GM12878 (cell line): ENCODE measurements at regions not wholly inside any gene's neighbourhood (a gene's known extent, or its start where the extent isn't known, plus 50 kb on each side); places are given as distances from the start of the nearest gene placed in this dataset.

Source experiments
- ATAC-seq: fragments of 200-7000 bp; cut with Tn5 transposase; 3 replicates; pipeline ENCODE4 v1.9.1; 2020; ENCODE audit warnings: mild to moderate bottlenecking, moderate library complexity
- BruUV-seq: library from RNA; stranded (reverse); fragments of 400-500 nt; replicated peaks from 2 replicates; lab custom pipeline; 2021; lab: Mats Ljungman, UMichigan
- CTCF ChIA-PET: fragments of 300-600 bp; sonication (Branson Sonifier 250); formaldehyde crosslinking; extraction: SDS; loops from one replicate; lab custom pipeline; 2021; ENCODE audit warnings: inconsistent platforms; lab: Yijun Ruan, JAX
- POLR2A ChIA-PET: fragments of 350-600 bp; formaldehyde crosslinking; extraction: SDS; loops from one replicate; lab custom pipeline; 2021; ENCODE audit warnings: inconsistent platforms; lab: Charles Lee
- RAD21 ChIA-PET: fragments of 300-600 bp; sonication (Branson Sonifier 250); formaldehyde crosslinking; loops from one replicate; lab custom pipeline; 2023; ENCODE audit warnings: antibody characterized with exemption; ENCODE audit not compliant: unreplicated experiment; lab: Charles Lee
- SMC1A ChIA-PET: fragments of 300-600 bp; sonication (Branson Sonifier 250); formaldehyde crosslinking; loops from one replicate; lab custom pipeline; 2023; ENCODE audit not compliant: unreplicated experiment, uncharacterized antibody; lab: Charles Lee
- DNase-seq: peaks from one replicate; pipeline ENCODE4 v3.0.0-alpha.2; 2011; ENCODE audit warnings: low read depth, low spot score
- FAIRE-seq: peaks from 3 replicates; lab custom pipeline; 2011; peaks lifted over from hg19 to GRCh38; lab: Jason Lieb, UNC
- H2AFZ ChIP-seq: 2 replicates; pipeline ENCODE4 v1.6.0; 2011; ENCODE audit warnings: low read depth, low read length, control low read depth; ENCODE audit not compliant: control insufficient read depth
- H3K27ac ChIP-seq: 2 replicates; pipeline ENCODE4 v1.5.1; 2011; ENCODE audit warnings: control low read depth; ENCODE audit not compliant: control insufficient read depth, insufficient read depth
- H3K27me3 ChIP-seq, 2 experiments: replicated peaks in 1 of 2; 2 replicates each; pipeline versions ENCODE4 v1.6.0 to v1.6.1; 2011; ENCODE audit warnings: low read length in 1 of 2; ENCODE audit not compliant: control insufficient read depth in 2 of 2, insufficient read depth in 2 of 2
- H3K36me3 ChIP-seq, 2 experiments: 2 replicates each; pipeline ENCODE4 v1.5.1; 2011; ENCODE audit warnings: low read length in 1 of 2; ENCODE audit not compliant: control insufficient read depth in 2 of 2, insufficient read depth in 2 of 2
- H3K4me1 ChIP-seq: 2 replicates; pipeline ENCODE4 v1.6.1; 2011; ENCODE audit warnings: mild to moderate bottlenecking, low read length, moderate library complexity, mixed read lengths; ENCODE audit not compliant: control insufficient read depth, insufficient read depth
- H3K4me2 ChIP-seq: 2 replicates; pipeline ENCODE4 v1.6.0; 2011; ENCODE audit warnings: control low read depth; ENCODE audit not compliant: control insufficient read depth, insufficient read depth
- H3K4me3 ChIP-seq: fragments of 200-600 bp; sonication (generic); 2 replicates; pipeline ENCODE4 v1.5.1; 2016
- H3K79me2 ChIP-seq: 2 replicates; pipeline ENCODE4 v1.6.0; 2011; ENCODE audit warnings: low read length; ENCODE audit not compliant: control insufficient read depth, insufficient read depth
- H3K9ac ChIP-seq: 2 replicates; pipeline ENCODE4 v1.8.0; 2011; ENCODE audit warnings: low read length, control low read depth, mixed read lengths; ENCODE audit not compliant: control insufficient read depth, insufficient read depth
- H3K9me3 ChIP-seq: replicated peaks from 3 replicates; pipeline ENCODE4 v1.5.1; 2011; ENCODE audit warnings: mild to moderate bottlenecking, low read length; ENCODE audit not compliant: control insufficient read depth, insufficient read depth
- H4K20me1 ChIP-seq: 2 replicates; pipeline ENCODE4 v1.6.0; 2011; ENCODE audit not compliant: control insufficient read depth, insufficient read depth
- BACH1 ChIP-seq: fragments of 450-650 bp; IDR thresholded peaks from 2 replicates; pipeline ENCODE4 v1.6.1; 2017; ENCODE audit warnings: mild to moderate bottlenecking, borderline replicate concordance
- BCL3 ChIP-seq: IDR thresholded peaks from 2 replicates; pipeline ENCODE4 v1.6.1; 2011; ENCODE audit warnings: borderline replicate concordance, low read depth, mild to moderate bottlenecking, moderate library complexity, low read length; ENCODE audit not compliant: insufficient read depth, poor library complexity, severe bottlenecking
- BHLHE40 ChIP-seq, 2 experiments: fragments of 450-650 bp in 1 of 2; IDR thresholded peaks; 2 replicates each; pipeline ENCODE4 v1.6.1; 2011 to 2017; ENCODE audit warnings: low read depth in 2 of 2, borderline replicate concordance in 1 of 2, improper control_type of control experiment in 1 of 2, low read length in 1 of 2, mild to moderate bottlenecking in 1 of 2
- BRCA1 ChIP-seq: IDR thresholded peaks from 2 replicates; pipeline ENCODE4 v1.6.1; 2011; ENCODE audit warnings: low read depth, low read length, improper control_type of control experiment
- CHD4 ChIP-seq: fragments of 200-600 bp; sonication (generic); IDR thresholded peaks from 2 replicates; pipeline ENCODE4 v1.6.1; 2016; ENCODE audit warnings: mild to moderate bottlenecking
- EZH2 ChIP-seq: IDR thresholded peaks from 2 replicates; pipeline ENCODE4 v1.6.1; 2012; ENCODE audit warnings: low read depth, mild to moderate bottlenecking, control low read depth, inconsistent platforms, low read length, borderline replicate concordance; ENCODE audit not compliant: control insufficient read depth
- FOS ChIP-seq: IDR thresholded peaks from 3 replicates; pipeline ENCODE4 v1.6.1; 2011; ENCODE audit warnings: borderline replicate concordance; ENCODE audit not compliant: insufficient read length; ENCODE audit errors: extremely low read depth
- GABPA ChIP-seq: IDR thresholded peaks from 2 replicates; pipeline ENCODE4 v1.6.1; 2014; ENCODE audit warnings: antibody characterized with exemption, low read depth, mild to moderate bottlenecking, inconsistent platforms
- IRF4 ChIP-seq: IDR thresholded peaks from 2 replicates; pipeline ENCODE4 v1.6.1; 2011; ENCODE audit warnings: low read depth, low read length
- MXI1 ChIP-seq: fragments of 150-350 bp; IDR thresholded peaks from 2 replicates; pipeline ENCODE4 v1.6.1; 2011; ENCODE audit warnings: low read depth, mild to moderate bottlenecking, inconsistent platforms, low read length, improper control_type of control experiment
- NKRF ChIP-seq: fragments of 450-650 bp; conservative IDR thresholded peaks from 2 replicates; pipeline ENCODE4 v1.6.1; 2017; ENCODE audit warnings: mild to moderate bottlenecking, moderate library complexity
- POLR2A ChIP-seq: IDR thresholded peaks from 2 replicates; pipeline ENCODE4 v1.6.1; 2011; ENCODE audit warnings: low read depth, mild to moderate bottlenecking, low read length
- SMAD5 ChIP-seq: IDR thresholded peaks from 2 replicates; pipeline ENCODE4 v1.6.1; 2016; ENCODE audit warnings: antibody characterized with exemption, low read depth
- ZNF207 ChIP-seq: fragments of 450-650 bp; IDR thresholded peaks from 2 replicates; pipeline ENCODE4 v1.6.1; 2014; ENCODE audit warnings: antibody characterized with exemption, mild to moderate bottlenecking, borderline replicate concordance
- ZNF274 ChIP-seq: IDR thresholded peaks from one replicate; pipeline ENCODE4 v1.8.0; 2011; ENCODE audit not compliant: insufficient read length, insufficient read depth
- ZZZ3 ChIP-seq: IDR thresholded peaks from 2 replicates; pipeline ENCODE4 v1.6.1; 2011; ENCODE audit warnings: low read depth; ENCODE audit not compliant: control insufficient read depth, insufficient read length
- whole genome bisulfite sequencing: methylation state at CpG from one replicate; pipeline ENCODE4 v1.1.6; 2016; ENCODE audit warnings: low lambda C conversion rate; ENCODE audit not compliant: insufficient replicate concordance, insufficient coverage; ENCODE audit errors: missing lambda C conversion rate; 5-methylcytosine and 5-hydroxymethylcytosine counted together
- in situ Hi-C: fragments of 300-500 bp; cut with MboI; formaldehyde crosslinking; loops from 9 replicates; pipeline ENCODE4 v1.14.3; 2018; ENCODE audit warnings: mixed read lengths
- intact Hi-C: fragments of 100-400 bp; cut with micrococcal nuclease; formaldehyde crosslinking; loops from one replicate; pipeline ENCODE4 v1.14.2; 2022; ENCODE audit not compliant: unreplicated experiment

GRCh38 chr12:28100717-28101116 is 89.5 kb upstream of the CCDC91 start:
- Histone ChIP-seq H3K4me3 (no peak overlapping the region), H4K20me1 (no peaks in the 10 kb centered on the region), H3K4me1 (no peaks in the 10 kb centered on the region), H3K4me2 (no peak overlapping the region), H3K27me3 (no peaks in the 10 kb centered on the region; a peak in 1 of 4 replicates), H3K9ac (no peak overlapping the region), H3K9me3 (no peaks in the 10 kb centered on the region), H2AFZ (no peak overlapping the region), H3K27ac (no peak overlapping the region), H3K36me3 (no peaks in the 10 kb centered on the region), H3K79me2 (no peaks in the 10 kb centered on the region)
- intact Hi-C loops (no loop called here), in situ Hi-C loops (no loop called here)
- ATAC-seq, result no peak
- no peak for TF ChIP-seq BACH1
- no peak for TF ChIP-seq POLR2A
- TF ChIP-seq IRF4, result no peak
- no peak for TF ChIP-seq CHD4
- TF ChIP-seq FOS, result no peak
- TF ChIP-seq ZNF207, result no peak
- TF ChIP-seq SMAD5, result no peak
- CTCF ChIA-PET, result no interaction called here
- 47% methylated on average over 1 of the region's 1 CpG for WGBS
- DNase-seq, result no peak
- SMC1A ChIA-PET, result no interaction called here
- no peak for FAIRE-seq
- BruUV-seq, result no TSS peak
- RAD21 ChIA-PET, result no interaction called here
- POLR2A ChIA-PET, result no interaction called here

- Histone ChIP-seq H3K4me3 (no peak overlapping the region), H3K27me3 (no peaks in the 10 kb centered on the region), H2AFZ (no peak overlapping the region), H3K9me3 (no peaks in the 10 kb centered on the region), H3K4me1 (no peaks in the 10 kb centered on the region), H3K36me3 (no peaks in the 10 kb centered on the region), H3K27ac (no peak overlapping the region), H4K20me1 (no peaks in the 10 kb centered on the region), H3K79me2 (no peaks in the 10 kb centered on the region), H3K9ac (no peak overlapping the region), H3K4me2 (no peak overlapping the region)
- FAIRE-seq, result no peak
- 43% methylated on average over 2 of the region's 2 CpGs for WGBS
- RAD21 ChIA-PET, result no interaction called here
- BruUV-seq, result no TSS peak
- POLR2A ChIA-PET, result no interaction called here
- in situ Hi-C loops (no loop called here), intact Hi-C loops (no loop called here)
- TF ChIP-seq BCL3 (no peak), NKRF (no peak), BHLHE40 (IDR thresholded peaks at IDR 0.05; ENCODE audit: borderline replicate concordance in 1 of 2, low read depth in 2 of 2, low read length in 1 of 2) (no peak), ZNF274 (no peak), BRCA1 (no peak), GABPA (no peak), ZZZ3 (no peak), EZH2 (no peak), CHD4 (no peak), MXI1 (no peak)
- SMC1A ChIA-PET, result no interaction called here
- no peak for DNase-seq
- CTCF ChIA-PET, result no interaction called here
- no peak for ATAC-seq
These were observed 85.9 kb upstream of the CCDC91 start for GRCh38 chr12:28104316-28104715.
